HG03378 (cell line): ENCODE measurements at regions not wholly inside any gene's neighbourhood (a gene's known extent, or its start where the extent isn't known, plus 50 kb on each side); places are given as distances from the start of the nearest gene placed in this dataset.

ENCODE experiments used
- ATAC-seq: cut with Tn5 transposase; IDR thresholded peaks from one replicate; pipeline ENCODE4 v1.9.1; 2021; ENCODE audit warnings: mild to moderate bottlenecking, moderate library complexity; ENCODE audit not compliant: unreplicated experiment

DNA sequence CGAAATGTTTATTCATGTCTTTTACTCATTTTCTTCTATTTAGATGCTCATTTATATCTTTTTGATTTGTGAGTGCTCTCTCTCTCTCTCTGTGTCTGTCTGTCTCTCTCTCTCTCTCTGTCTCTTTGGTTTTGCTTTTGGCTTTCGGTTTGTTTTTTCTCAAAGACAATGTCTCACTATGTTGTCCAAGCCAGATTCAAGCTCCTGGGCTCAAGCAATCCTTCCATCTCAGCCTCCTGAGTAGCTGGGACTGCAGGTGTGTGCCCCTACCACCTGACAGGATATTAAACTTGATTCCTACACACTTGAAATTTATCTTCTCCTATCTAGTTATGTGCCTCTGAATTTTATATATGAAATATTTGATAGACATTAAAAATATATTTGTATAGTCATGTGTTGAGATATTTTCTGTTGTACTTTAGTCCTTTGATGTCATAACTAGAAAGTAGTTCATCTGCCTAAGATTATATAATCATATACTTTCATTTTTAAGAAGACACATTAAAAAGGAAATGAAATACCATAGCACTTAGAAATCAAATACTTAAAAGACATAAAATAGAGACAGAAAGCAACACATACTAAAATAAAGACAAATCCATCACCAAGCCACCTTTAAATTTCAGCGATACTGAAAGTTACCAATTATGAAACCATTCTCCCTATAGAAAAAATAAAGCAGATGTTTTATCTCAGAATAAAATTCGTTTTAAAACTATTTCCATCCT lies 68.1 kb upstream of the SFMBT2 start:
- ATAC-seq = no peak

DNA sequence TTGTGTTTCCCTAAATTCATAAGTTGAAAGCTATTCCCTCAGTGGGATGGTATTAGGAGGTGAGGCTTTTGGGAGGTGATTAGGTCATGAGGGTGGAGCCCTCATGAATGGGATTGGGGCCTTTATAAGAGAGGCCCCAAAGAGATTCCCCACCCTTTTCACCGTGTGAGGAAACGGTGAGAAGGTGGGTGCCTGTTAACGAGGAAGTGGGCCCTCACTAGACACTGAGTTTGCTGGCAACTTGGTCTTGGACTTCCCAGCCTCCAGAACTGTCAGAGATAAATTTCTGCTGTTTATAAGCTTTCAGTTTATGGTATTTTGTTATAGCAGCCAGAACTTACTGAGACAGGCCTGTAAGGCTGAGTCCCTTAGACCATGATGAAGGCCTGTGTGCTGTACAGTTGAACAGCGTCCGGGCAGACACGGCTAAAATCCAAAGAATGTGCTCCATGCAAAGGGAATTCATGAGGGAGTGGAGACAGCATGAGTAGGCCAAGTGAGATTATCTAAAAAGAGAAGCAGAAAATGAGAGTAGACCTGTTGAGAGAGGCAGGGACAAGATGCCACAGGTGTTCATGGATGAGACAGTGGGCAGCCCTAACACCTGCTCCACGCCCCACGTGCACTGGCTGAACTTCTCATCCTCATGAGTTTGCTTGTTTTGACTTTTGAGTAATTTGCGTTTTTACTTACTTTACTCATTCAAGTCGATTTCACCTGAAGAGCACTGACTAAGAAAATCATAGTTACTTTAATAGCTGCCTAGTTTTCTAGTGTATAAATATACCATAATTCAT lies 66.9 kb upstream of the SFMBT2 start:
- ATAC-seq = no peak

GRCh38 chr10:7475939-7476338 lies 65.1 kb upstream of the SFMBT2 start:
- ATAC-seq = no peak

DNA sequence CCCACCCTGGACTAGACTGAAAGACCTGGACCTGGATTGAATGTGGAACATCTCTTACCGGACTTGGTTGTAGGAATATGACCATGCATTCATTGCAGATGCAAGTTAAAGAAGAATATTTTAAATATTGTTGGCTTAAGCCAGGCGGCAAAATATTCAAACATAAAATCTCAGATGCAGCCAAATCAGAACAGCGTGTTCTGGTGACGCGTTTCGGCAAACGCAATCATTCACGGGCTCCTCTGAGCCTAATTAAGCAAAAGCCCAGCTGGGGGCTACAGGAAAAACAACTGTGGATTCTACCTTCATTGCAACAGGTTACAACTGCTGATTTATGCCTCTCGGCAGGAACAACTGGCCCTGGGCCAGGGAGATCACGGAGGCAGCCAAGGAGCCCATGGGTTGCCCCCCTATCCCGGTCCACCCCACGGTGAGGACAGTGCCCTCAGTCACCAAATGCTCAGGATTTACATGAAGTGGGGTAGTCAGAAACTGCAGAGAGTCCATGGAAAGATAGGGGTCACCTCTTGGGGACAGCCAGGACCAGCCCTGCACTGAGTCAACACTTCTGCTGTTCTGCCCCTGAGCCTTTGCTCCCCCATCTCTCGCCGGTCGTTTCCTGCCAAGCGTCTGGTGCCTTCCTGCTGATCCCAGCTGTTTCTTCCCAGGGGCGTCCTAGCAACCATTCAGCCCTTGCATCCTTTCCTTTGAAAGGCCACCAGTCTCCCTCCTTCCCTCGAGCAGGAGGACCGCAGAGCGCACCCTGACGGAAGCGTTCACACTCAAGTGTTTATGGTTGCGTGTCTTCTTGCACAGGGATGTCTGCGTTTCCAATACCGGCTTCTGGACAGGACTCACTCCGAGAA lies 64.4 kb upstream of the SFMBT2 start:
- ATAC-seq = no peak

- ATAC-seq = no peak
Measured at GRCh38 chr10:7474388-7474787, 63.6 kb upstream of the SFMBT2 start.

DNA sequence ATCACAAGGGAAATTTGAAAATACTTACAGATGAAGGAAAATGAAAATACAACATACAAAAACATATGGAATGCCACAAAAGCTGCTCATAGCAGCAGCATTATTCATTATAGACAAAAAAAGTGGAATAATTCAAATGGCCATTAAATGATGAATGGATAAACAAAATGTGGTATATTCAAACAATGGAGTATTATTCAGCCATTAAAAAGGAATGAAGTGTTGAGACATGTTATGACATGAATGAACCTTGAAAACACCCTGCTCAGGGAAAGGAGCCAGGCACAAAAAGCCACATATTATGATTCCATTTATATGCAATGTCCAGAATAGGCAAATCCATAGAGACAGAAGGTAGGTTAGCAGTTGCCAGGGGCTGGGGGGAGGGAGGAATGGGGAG lies 62.6 kb upstream of the SFMBT2 start:
- ATAC-seq = no peak

- ATAC-seq = peak; percentile 90
Measured at GRCh38 chr10:7471720-7472367, 61.0 kb upstream of the SFMBT2 start.

DNA sequence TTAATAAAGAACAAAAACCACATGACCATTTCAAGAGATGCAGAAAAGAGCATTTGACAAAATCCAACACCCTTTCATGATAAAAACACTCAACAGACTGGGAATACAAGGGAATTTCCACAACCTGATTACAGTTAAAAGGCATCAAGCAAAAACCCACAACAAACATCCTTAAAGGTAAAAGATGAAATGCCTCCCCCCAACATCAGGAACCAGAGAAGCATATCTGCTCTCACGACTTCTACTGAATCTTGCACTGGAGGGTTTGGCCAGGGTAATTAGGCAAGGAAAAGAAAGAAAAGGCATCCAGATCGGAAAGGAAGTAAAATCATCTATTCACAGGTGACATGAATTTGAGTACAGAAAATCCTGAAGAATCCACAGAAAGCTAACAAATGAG lies 59.5 kb upstream of the SFMBT2 start:
- ATAC-seq = no peak

DNA sequence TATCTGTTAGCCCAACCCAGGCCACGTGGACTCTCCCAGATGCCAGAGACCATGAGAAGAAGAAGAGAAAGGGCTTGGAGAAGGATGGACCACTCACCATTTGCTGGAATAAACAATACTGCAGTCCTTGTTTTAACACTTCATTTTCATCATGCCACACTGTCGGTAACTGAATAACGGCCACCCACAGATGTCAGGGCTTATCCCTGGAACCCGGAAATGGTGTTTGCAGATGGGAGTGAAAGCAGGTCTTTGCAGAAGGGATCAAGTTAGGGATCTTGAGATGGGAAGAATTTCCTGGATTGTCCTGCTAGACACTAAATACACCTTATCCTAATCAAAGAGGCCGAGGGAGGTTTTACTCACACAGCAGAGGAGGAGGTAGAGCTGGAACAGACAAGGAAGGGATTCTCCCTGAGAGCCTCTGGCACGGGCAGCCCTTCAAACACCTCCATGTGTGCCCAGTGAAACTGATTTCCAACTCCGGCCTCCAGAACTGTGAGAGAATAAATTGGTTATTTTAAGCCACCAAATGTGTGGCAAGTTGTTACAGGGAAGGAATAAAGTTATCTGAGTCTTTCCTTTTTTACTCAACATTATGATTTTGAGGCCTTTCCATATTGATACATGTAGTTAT lies 56.3 kb upstream of the SFMBT2 start:
- ATAC-seq = no peak

GRCh38 chr10:7464691-7465090 lies 53.9 kb upstream of the SFMBT2 start:
- no peak for ATAC-seq
